CD4-positive, alpha-beta T cell (primary cell): ENCODE measurements at regions not wholly inside any gene's neighbourhood (a gene's known extent, or its start where the extent isn't known, plus 50 kb on each side); places are given as distances from the start of the nearest gene placed in this dataset.

Experiments used
- ATAC-seq: fragments of 200-7000 bp; cut with Tn5 transposase; one replicate; pipeline ENCODE4 v1.10.0; 2022; ENCODE audit warnings: mild to moderate bottlenecking; ENCODE audit not compliant: poor library complexity
- CTCF ChIA-PET: fragments of 350-600 bp; sonication (Branson Sonifier 250); formaldehyde crosslinking; loops from one replicate; lab custom pipeline; 2021; ENCODE audit warnings: antibody characterized with exemption, inconsistent platforms; lab: Charles Lee
- POLR2A ChIA-PET: fragments of 350-600 bp; sonication (Branson Sonifier 250); formaldehyde crosslinking; loops from one replicate; lab custom pipeline; 2021; ENCODE audit warnings: antibody characterized with exemption, inconsistent platforms; lab: Charles Lee
- DNase-seq, 14 experiments: peaks; one replicate each; pipeline ENCODE4 v3.0.0-alpha.2; 2013 to 2020; ENCODE audit warnings: mixed read lengths in 2 of 14
- H3K27ac ChIP-seq, 2 donors: one replicate each; pipeline versions ENCODE4 v1.5.1 to v1.7.0; 2013; ENCODE audit warnings: low read length in 2 of 2, low read depth in 1 of 2, mild to moderate bottlenecking in 1 of 2
- H3K27me3 ChIP-seq, 2 experiments: 1 replicate in 1 of 2; 2 replicates in 1 of 2; pipeline versions ENCODE4 v1.6.1 to v1.7.0; 2013; ENCODE audit warnings: low read length in 2 of 2, control low read depth in 1 of 2, mild to moderate bottlenecking in 1 of 2, moderate library complexity in 1 of 2; ENCODE audit not compliant: insufficient read depth in 2 of 2, control insufficient read depth in 1 of 2
- H3K36me3 ChIP-seq: one replicate; pipeline ENCODE4 v1.6.1; 2013; ENCODE audit warnings: low read length, control low read depth; ENCODE audit not compliant: insufficient read depth
- H3K4me1 ChIP-seq: one replicate; pipeline ENCODE4 v1.6.1; 2013; ENCODE audit warnings: low read length, control low read depth; ENCODE audit not compliant: insufficient read depth
- H3K4me3 ChIP-seq: one replicate; pipeline ENCODE4 v1.5.1; 2013; ENCODE audit warnings: mild to moderate bottlenecking, low read length, moderate library complexity
- H3K9me3 ChIP-seq, 2 experiments: 1 replicate in 1 of 2; 2 replicates in 1 of 2; pipeline versions ENCODE4 v1.6.1 to v1.7.0; 2013; ENCODE audit warnings: low read length in 2 of 2, mild to moderate bottlenecking in 2 of 2, control low read depth in 1 of 2, moderate library complexity in 1 of 2; ENCODE audit not compliant: control insufficient read depth in 1 of 2, insufficient read depth in 1 of 2
- H3K27ac Mint-ChIP-seq: one replicate; pipeline ENCODE4 v1.8.0; 2020; ENCODE audit warnings: mixed read lengths
- H3K27me3 Mint-ChIP-seq: one replicate; pipeline ENCODE4 v1.8.0; 2021; ENCODE audit warnings: mixed read lengths
- H3K36me3 Mint-ChIP-seq: one replicate; pipeline ENCODE4 v1.8.0; 2021; ENCODE audit warnings: low read depth, mixed read lengths
- H3K4me1 Mint-ChIP-seq: one replicate; pipeline ENCODE4 v1.8.0; 2021; ENCODE audit warnings: low read depth, mixed read lengths
- H3K4me3 Mint-ChIP-seq: one replicate; pipeline ENCODE4 v1.8.0; 2020; ENCODE audit warnings: mild to moderate bottlenecking, mixed read lengths
- H3K9me3 Mint-ChIP-seq: one replicate; pipeline ENCODE4 v1.8.0; 2020; ENCODE audit warnings: mixed read lengths
- intact Hi-C, 2 experiments: fragments of 100-400 bp; cut with DNase I in 1 of 2; cut with micrococcal nuclease in 1 of 2; formaldehyde crosslinking; loops; one replicate each; pipeline versions ENCODE4 v1.15.1 to v1.9.0; 2023 to 2025; cut with DNase I, micrococcal nuclease
- TF ChIP-seq, protein P1 (sequence below): fragments of 200-600 bp; IDR thresholded peaks from one replicate; pipeline ENCODE4 v1.8.0; 2022; ENCODE audit warnings: antibody characterized with exemption, mild to moderate bottlenecking

DNA sequence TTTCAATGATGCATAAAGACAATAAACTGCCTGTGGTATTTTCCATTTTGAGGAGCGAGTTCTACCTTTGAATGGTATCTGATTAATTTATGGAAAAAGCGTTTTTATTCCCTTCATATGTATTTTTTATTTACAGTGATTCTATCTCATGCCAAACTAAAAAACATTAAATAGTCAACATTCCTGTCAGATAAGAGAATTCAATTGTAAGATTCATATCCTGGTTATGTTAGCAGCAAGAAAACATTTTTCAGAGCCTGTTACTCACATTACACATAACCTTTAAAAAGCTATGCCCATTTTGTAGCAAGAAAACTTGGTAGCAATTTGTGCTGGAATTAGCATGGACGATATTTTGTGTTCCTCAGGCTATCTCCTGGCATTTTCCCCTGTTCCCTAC, 55.1 kb upstream of the PRLR start:
- Histone ChIP-seq H3K4me1 (no peaks in the 10 kb centered on the region), H3K27me3 (no peaks in the 10 kb centered on the region), H3K36me3 (no peaks in the 10 kb centered on the region), H3K27ac (no peak overlapping the region), H3K9me3 (no peaks in the 10 kb centered on the region), H3K4me3 (no peak overlapping the region)
- H3K9me3 Mint-ChIP-seq: no peaks in the 10 kb centered on the region
- ChIA-PET CTCF (no interaction called here), POLR2A (no interaction called here)
- DNase-seq (no peak), ATAC-seq (no peak)
- no peaks in the 10 kb centered on the region for H3K4me1 Mint-ChIP-seq
- TF ChIP-seq, protein P1, sequence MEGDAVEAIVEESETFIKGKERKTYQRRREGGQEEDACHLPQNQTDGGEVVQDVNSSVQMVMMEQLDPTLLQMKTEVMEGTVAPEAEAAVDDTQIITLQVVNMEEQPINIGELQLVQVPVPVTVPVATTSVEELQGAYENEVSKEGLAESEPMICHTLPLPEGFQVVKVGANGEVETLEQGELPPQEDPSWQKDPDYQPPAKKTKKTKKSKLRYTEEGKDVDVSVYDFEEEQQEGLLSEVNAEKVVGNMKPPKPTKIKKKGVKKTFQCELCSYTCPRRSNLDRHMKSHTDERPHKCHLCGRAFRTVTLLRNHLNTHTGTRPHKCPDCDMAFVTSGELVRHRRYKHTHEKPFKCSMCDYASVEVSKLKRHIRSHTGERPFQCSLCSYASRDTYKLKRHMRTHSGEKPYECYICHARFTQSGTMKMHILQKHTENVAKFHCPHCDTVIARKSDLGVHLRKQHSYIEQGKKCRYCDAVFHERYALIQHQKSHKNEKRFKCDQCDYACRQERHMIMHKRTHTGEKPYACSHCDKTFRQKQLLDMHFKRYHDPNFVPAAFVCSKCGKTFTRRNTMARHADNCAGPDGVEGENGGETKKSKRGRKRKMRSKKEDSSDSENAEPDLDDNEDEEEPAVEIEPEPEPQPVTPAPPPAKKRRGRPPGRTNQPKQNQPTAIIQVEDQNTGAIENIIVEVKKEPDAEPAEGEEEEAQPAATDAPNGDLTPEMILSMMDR: no peak
- no peak overlapping the region for H3K27ac Mint-ChIP-seq
- intact Hi-C loops: no loop called here
- peaks cover 4% of the 10 kb centered on the region for H3K27me3 Mint-ChIP-seq
- H3K36me3 Mint-ChIP-seq: no peaks in the 10 kb centered on the region
- no peak overlapping the region for H3K4me3 Mint-ChIP-seq

- no peaks in the 10 kb centered on the region for H3K4me1 ChIP-seq
- no peaks in the 10 kb centered on the region for H3K4me1 Mint-ChIP-seq
- TF ChIP-seq, protein P1: no peak
Observed at GRCh38 chr5:35285011-35285410, 54.7 kb upstream of the PRLR start.

DNA sequence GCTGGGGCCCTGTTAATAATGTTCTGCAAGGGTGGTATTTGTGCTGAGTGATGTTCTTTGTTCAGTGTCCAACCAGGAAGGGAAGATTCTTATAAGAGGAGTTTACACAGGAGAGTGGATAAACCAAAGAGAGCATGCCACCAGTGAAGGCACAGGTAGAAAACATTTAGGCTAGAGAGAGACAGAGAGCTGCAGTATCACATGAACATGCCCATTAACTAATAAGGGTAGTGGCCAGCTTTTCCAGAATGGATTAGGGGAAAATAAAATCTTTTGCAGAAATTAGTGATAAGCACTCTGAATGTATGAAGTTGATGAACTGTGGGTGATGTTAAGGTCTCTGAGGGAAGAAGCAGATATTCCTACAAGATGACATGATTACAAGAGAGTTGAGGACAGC, 54.1 kb upstream of the PRLR start:
- intact Hi-C loops: no loop called here
- H3K9me3 ChIP-seq: no peaks in the 10 kb centered on the region
- H3K4me3 ChIP-seq: no peak overlapping the region
- peaks cover 4% of the 10 kb centered on the region for H3K27me3 Mint-ChIP-seq
- DNase-seq: no peak
- no peaks in the 10 kb centered on the region for H3K27me3 ChIP-seq
- H3K36me3 Mint-ChIP-seq: no peaks in the 10 kb centered on the region
- H3K4me1 Mint-ChIP-seq: no peaks in the 10 kb centered on the region
- ChIA-PET POLR2A (no interaction called here), CTCF (no interaction called here)
- no peak for ATAC-seq
- no peaks in the 10 kb centered on the region for H3K9me3 Mint-ChIP-seq
- TF ChIP-seq, protein P1: no peak
- H3K27ac ChIP-seq: no peak overlapping the region
- H3K4me3 Mint-ChIP-seq: no peak overlapping the region
- H3K27ac Mint-ChIP-seq: no peak overlapping the region
- no peaks in the 10 kb centered on the region for H3K4me1 ChIP-seq
- no peaks in the 10 kb centered on the region for H3K36me3 ChIP-seq

More at GRCh38 chr5:35285011-35285410, 54.7 kb upstream of the PRLR start:
- Histone ChIP-seq H3K36me3 (no peaks in the 10 kb centered on the region), H3K4me3 (no peak overlapping the region), H3K27me3 (no peaks in the 10 kb centered on the region), H3K9me3 (no peaks in the 10 kb centered on the region), H3K27ac (no peak overlapping the region)
- no peaks in the 10 kb centered on the region for H3K36me3 Mint-ChIP-seq
- ATAC-seq (no peak), DNase-seq (no peak)
- H3K27ac Mint-ChIP-seq: no peak overlapping the region
- H3K9me3 Mint-ChIP-seq: no peaks in the 10 kb centered on the region
- ChIA-PET CTCF (no interaction called here), POLR2A (no interaction called here)
- intact Hi-C loops: no loop called here
- H3K4me3 Mint-ChIP-seq: no peak overlapping the region
- H3K27me3 Mint-ChIP-seq: peaks cover 4% of the 10 kb centered on the region
